Upper lobe of right lung (tissue), 1 donor: ENCODE measurements at regions not wholly inside any gene's neighbourhood (a gene's known extent, or its start where the extent isn't known, plus 50 kb on each side); places are given as distances from the start of the nearest gene placed in this dataset.

Experiments
- ATAC-seq: fragments of 200-7000 bp; cut with Tn5 transposase; one replicate; pipeline ENCODE4 v1.9.1; 2020; ENCODE audit warnings: mild to moderate bottlenecking, moderate library complexity
- DNase-seq: peaks from one replicate; pipeline ENCODE4 v3.0.0-alpha.2; 2020
- H3K27ac ChIP-seq: fragments of 200-600 bp; one replicate; pipeline ENCODE4 v1.8.0; 2022
- H3K27me3 ChIP-seq: fragments of 200-600 bp; one replicate; pipeline ENCODE4 v1.8.0; 2022; ENCODE audit warnings: mild to moderate bottlenecking
- H3K36me3 ChIP-seq: fragments of 200-600 bp; one replicate; pipeline ENCODE4 v1.8.0; 2022
- H3K4me1 ChIP-seq: fragments of 200-600 bp; one replicate; pipeline ENCODE4 v1.8.0; 2022
- H3K4me3 ChIP-seq: fragments of 200-600 bp; one replicate; pipeline ENCODE4 v1.8.0; 2022; ENCODE audit warnings: mild to moderate bottlenecking
- H3K9me3 ChIP-seq: fragments of 200-600 bp; one replicate; pipeline ENCODE4 v1.8.0; 2022
- intact Hi-C: fragments of 100-400 bp; cut with DNase I; formaldehyde crosslinking; loops from one replicate; pipeline ENCODE4 v1.11.0; 2022
- TF ChIP-seq, protein P1 (sequence below): fragments of 200-600 bp; IDR thresholded peaks from one replicate; pipeline ENCODE4 v1.8.0; 2022; ENCODE audit warnings: antibody characterized with exemption
- donor health status: DM: no; HTN: yes; CAD: no; lungs with severe emphysema.

DNA sequence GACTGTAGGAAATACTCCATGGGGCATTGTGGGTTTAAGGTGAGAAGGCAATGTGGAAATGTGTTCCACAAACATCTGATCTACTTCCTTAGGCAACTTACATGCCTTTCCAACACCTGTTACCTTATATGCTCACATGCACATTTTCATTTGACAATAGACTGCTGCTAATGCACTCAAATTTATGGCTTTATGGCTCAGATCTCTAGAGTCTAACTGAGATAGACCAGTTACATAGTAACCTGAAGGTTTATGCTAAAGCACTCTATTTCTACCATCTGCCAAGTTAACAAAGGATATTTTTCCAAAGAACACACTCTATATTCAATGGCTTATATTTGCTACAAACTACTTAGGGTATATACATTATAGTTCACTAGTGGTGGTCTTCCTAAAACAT lies 969.0 kb downstream of the TECRL start:
- Histone ChIP-seq H3K4me1 (no peaks in the 10 kb centered on the region), H3K4me3 (no peak overlapping the region), H3K27ac (no peak overlapping the region), H3K36me3 (no peaks in the 10 kb centered on the region), H3K9me3 (no peaks in the 10 kb centered on the region), H3K27me3 (no peaks in the 10 kb centered on the region)
- TF ChIP-seq, protein P1, sequence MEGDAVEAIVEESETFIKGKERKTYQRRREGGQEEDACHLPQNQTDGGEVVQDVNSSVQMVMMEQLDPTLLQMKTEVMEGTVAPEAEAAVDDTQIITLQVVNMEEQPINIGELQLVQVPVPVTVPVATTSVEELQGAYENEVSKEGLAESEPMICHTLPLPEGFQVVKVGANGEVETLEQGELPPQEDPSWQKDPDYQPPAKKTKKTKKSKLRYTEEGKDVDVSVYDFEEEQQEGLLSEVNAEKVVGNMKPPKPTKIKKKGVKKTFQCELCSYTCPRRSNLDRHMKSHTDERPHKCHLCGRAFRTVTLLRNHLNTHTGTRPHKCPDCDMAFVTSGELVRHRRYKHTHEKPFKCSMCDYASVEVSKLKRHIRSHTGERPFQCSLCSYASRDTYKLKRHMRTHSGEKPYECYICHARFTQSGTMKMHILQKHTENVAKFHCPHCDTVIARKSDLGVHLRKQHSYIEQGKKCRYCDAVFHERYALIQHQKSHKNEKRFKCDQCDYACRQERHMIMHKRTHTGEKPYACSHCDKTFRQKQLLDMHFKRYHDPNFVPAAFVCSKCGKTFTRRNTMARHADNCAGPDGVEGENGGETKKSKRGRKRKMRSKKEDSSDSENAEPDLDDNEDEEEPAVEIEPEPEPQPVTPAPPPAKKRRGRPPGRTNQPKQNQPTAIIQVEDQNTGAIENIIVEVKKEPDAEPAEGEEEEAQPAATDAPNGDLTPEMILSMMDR, result no peak
- ATAC-seq (no peak), DNase-seq (no peak)
- intact Hi-C loops, result no loop called here

DNA sequence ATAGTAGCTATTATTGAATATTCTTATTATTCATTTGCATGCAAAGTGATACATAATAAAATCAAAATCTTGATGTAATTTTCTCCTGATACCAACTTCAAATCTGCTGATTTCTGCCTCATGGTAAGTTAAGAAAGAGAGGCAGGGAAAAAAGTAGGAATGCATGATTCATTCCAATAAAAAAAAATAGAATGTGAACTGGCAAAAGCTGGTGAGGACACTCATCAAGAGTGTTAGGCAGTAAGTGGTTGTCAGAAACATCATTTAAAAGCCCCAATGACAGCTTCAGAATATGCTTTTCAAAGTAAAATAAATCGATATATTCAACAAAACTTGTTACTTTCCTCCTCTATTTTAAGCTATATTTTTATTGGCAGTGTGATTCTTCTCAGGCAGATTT lies 979.1 kb downstream of the TECRL start:
- Histone ChIP-seq H3K27me3 (no peaks in the 10 kb centered on the region), H3K9me3 (no peaks in the 10 kb centered on the region), H3K36me3 (no peaks in the 10 kb centered on the region), H3K27ac (no peak overlapping the region), H3K4me1 (no peaks in the 10 kb centered on the region), H3K4me3 (no peak overlapping the region)
- ATAC-seq, result no peak
- intact Hi-C loops, result no loop called here
- TF ChIP-seq, protein P1, result no peak
- DNase-seq, result no peak

DNA sequence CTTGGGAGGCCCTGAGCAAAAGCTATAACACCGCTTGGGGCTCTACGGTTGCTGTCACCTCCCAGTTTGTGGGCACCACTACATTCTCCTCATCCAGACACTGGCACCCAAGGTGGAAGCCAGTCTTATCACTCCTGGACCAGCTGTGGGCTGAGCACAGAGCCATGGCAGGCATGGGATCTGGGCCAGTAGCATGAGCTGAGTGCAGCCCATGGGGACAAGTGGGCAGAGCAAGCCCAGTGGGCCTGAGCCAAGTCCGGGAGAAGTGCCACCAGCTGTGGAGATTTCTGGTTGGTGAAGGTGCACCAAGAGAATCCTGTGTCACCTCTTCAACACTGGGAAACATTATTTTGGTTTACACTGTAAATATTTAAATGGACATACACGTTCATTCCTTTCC lies 1013.0 kb downstream of the TECRL start:
- ATAC-seq (peak; percentile 26), DNase-seq (no peak)
- Histone ChIP-seq H3K27me3 (no peaks in the 10 kb centered on the region), H3K36me3 (no peaks in the 10 kb centered on the region), H3K9me3 (peaks cover 3% of the 10 kb centered on the region), H3K27ac (no peak overlapping the region), H3K4me1 (no peaks in the 10 kb centered on the region), H3K4me3 (no peak overlapping the region)
- TF ChIP-seq, protein P1, result no peak
- intact Hi-C loops, result no loop called here

DNA sequence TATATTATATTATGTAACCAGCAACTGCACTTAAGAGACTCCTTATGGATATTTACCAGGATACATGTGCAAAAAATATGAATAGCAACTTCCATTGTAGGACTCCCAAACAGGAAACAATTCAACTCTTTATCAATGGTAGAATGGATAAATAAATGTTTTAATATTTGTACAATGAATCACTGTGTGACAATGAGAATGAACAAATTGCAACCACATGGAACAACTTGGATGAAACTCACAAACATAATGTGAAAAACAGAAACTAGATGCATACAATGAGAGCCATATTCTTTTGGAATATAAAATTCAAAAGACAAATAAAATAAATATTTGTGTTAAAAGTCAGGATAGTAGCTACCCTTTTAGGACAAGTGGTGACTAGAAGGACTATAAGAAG lies 1015.7 kb downstream of the TECRL start:
- TF ChIP-seq, protein P1, result no peak

DNA sequence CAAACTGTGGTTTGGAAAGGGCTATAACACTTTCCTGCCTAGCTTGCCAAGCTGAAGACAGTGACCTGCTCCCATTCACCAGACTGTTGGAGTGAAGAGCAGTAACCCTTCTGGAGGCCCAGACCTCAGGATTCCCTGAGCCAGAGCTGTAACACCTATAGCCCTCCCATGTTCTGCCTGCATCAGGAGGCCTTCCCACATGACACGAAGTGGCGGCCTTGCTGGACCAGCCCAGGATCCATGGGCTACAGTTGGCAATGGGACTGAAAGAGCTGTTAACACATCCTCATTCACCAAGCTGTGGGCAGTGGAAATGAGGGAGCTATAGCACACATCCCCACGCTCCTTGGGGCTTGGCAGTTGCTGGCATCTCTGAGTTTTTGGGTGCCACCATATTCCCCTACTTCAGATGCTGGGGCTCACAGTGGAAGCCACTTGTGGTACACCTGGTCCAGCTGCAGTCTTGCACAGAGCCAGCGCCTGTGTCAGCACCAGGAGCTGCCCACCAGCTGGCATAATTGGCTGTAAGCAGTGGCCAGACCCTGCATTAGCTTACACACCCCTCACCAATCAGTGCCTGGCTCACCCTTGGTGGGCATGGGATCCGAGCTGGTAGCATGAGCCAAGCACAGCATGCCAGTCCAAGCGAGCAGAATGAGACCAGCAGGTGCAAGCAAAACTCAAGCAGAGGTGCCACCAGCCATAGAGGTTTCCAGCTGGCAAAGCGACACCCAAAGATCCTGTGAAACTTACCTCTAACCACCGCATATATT lies 1029.3 kb downstream of the TECRL start:
- H3K27ac ChIP-seq, result no peak overlapping the region
- H3K4me1 ChIP-seq, result no peaks in the 10 kb centered on the region
- intact Hi-C loops, result no loop called here
- TF ChIP-seq, protein P1, result no peak
- no peaks in the 10 kb centered on the region for H3K27me3 ChIP-seq
- ATAC-seq (peak; percentile 9), DNase-seq (no peak)
- H3K36me3 ChIP-seq, result no peaks in the 10 kb centered on the region
- H3K9me3 ChIP-seq, result no peaks in the 10 kb centered on the region
- no peak overlapping the region for H3K4me3 ChIP-seq

More for the DNA sequence above, 1015.7 kb downstream of the TECRL start:
- Histone ChIP-seq H3K9me3 (peaks cover 3% of the 10 kb centered on the region), H3K36me3 (no peaks in the 10 kb centered on the region), H3K4me1 (no peaks in the 10 kb centered on the region), H3K4me3 (no peak overlapping the region), H3K27me3 (no peaks in the 10 kb centered on the region), H3K27ac (no peak overlapping the region)
- DNase-seq (no peak), ATAC-seq (no peak)
- intact Hi-C loops, result no loop called here

DNA sequence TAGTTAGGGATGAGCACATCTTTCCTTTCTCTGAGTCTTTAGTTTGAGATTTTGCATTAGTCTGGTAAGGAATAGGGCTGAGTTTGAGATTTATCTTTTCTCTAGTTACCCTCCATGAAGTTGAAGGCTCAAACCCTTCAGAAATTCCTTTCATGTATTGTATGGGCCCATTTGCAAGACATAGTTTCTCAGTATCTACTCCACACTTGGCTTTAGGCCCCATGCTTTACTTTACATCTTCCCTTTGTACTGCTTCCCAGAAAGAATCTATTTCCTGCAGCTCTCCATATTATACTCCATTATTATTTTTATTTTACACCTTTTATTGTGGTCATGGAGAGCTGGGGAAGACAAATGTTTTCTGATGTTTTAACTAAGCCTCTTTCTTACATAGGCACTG lies 1038.2 kb downstream of the TECRL start:
- intact Hi-C loops, result no loop called here
- ATAC-seq, result no peak
- no peak overlapping the region for H3K4me3 ChIP-seq
- H3K27ac ChIP-seq, result no peak overlapping the region
- DNase-seq, result no peak
- no peaks in the 10 kb centered on the region for H3K9me3 ChIP-seq
- no peaks in the 10 kb centered on the region for H3K4me1 ChIP-seq
- TF ChIP-seq, protein P1, result no peak
- no peaks in the 10 kb centered on the region for H3K36me3 ChIP-seq
- H3K27me3 ChIP-seq, result no peaks in the 10 kb centered on the region
